Esophagus (tissue), 2 donors: ENCODE measurements at regions not wholly inside any gene's neighbourhood (a gene's known extent, or its start where the extent isn't known, plus 50 kb on each side); places are given as distances from the start of the nearest gene placed in this dataset.

Experiments used
- H3K27ac ChIP-seq, 2 donors: one replicate each; pipeline ENCODE4 v1.5.1; 2013; ENCODE audit warnings: low read depth in 2 of 2, mild to moderate bottlenecking in 2 of 2, inconsistent platforms in 1 of 2, low read length in 1 of 2, moderate library complexity in 1 of 2
- H3K27me3 ChIP-seq, 2 donors: one replicate each; pipeline ENCODE4 v1.6.1; 2013; ENCODE audit warnings: low read length in 2 of 2, control low read depth in 1 of 2, mild to moderate bottlenecking in 1 of 2; ENCODE audit not compliant: insufficient read depth in 2 of 2, control insufficient read depth in 1 of 2
- H3K36me3 ChIP-seq, 2 donors: one replicate each; pipeline ENCODE4 v1.6.1; 2013; ENCODE audit warnings: low read length in 1 of 2; ENCODE audit not compliant: control insufficient read depth in 2 of 2, insufficient read depth in 2 of 2
- H3K4me1 ChIP-seq, 2 donors: one replicate each; pipeline ENCODE4 v1.6.1; 2013; ENCODE audit warnings: low read length in 1 of 2; ENCODE audit not compliant: control insufficient read depth in 2 of 2, insufficient read depth in 2 of 2
- H3K4me3 ChIP-seq, 2 donors: one replicate each; pipeline ENCODE4 v1.5.1; 2013; ENCODE audit warnings: low read length in 2 of 2, mild to moderate bottlenecking in 2 of 2, low read depth in 1 of 2, moderate library complexity in 1 of 2
- H3K9me3 ChIP-seq, 2 donors: one replicate each; pipeline ENCODE4 v1.6.1; 2013; ENCODE audit warnings: mild to moderate bottlenecking in 2 of 2, low read depth in 1 of 2, low read length in 1 of 2, moderate library complexity in 1 of 2; ENCODE audit not compliant: control insufficient read depth in 2 of 2, insufficient read depth in 1 of 2
- WGBS, 2 donors: extraction: QIAGEN DNeasy Blood & Tissue Kit; methylation state at CpG; one replicate each; pipeline ENCODE4 v1.1.7; 2013; 5-methylcytosine and 5-hydroxymethylcytosine counted together
- donor health status: healthy with polysubstance abuse.
- donor health status: Bipolar disorder and iron deficiency.

DNA sequence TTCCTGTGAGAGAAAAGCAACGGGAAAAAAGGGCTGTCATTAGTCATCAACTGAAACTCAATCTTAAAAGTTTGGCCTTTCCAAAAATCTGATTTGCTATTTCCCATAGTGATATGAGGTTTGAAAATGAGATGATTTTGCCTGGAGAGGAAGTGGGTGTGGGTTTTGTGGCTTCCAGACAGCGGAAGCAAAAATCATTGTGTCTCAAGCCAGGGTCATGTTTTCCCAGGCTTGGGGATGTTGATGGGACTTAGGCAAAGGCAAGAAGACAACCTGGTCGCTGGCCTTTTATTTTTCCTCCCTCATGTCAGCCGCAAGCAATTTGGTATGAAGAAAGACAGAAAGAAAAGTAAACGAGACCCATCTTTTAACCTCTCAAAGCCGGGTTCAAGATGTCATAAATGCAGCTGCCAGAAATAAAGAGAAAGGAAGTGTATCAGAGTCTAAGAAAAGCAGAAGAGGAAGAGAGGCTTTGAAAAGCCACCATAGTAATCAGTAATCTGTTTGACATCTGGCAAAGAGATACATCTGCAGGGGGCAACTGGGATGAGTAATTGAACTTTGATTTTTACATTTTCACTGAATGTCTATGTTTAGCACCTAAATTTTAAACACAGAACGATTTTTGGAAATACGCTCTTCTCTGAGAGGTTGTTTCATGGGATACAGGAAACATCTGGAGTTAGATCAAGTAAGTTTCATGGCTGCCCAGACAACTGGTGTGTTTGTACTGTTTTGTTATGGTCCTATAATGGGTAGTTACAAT is 521.6 kb upstream of the SLIT2 start:
- H3K27ac ChIP-seq: no peak overlapping the region
- WGBS, 2 donors: 41 to 50% methylated on average over 8 of the region's 8 CpGs
- H3K4me3 ChIP-seq: no peak overlapping the region
- H3K9me3 ChIP-seq: no peaks in the 10 kb centered on the region
- no peaks in the 10 kb centered on the region for H3K4me1 ChIP-seq
- H3K27me3 ChIP-seq: no peaks in the 10 kb centered on the region
- no peaks in the 10 kb centered on the region for H3K36me3 ChIP-seq

DNA sequence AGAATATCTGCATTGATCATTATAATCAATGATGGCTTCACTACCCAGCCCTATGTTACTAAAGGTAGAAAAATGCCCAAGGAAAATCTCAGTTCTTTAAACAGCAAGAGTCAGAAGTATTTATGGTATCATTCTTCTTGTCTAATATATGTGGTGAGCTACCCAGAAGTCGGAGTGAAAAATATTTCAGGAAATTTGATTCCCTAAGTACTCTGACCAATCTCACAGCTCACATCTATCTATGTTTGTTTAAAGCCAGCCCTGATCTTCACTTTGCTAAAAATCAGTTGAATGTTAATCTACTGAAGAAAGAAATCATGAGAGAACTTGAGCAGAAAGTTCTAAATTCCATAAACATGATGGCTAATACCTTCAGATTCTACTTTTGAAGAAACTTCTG is 522.9 kb upstream of the SLIT2 start:
- Histone ChIP-seq H3K4me3 (no peak overlapping the region), H3K27me3 (no peaks in the 10 kb centered on the region), H3K36me3 (no peaks in the 10 kb centered on the region), H3K4me1 (no peaks in the 10 kb centered on the region), H3K27ac (no peak overlapping the region), H3K9me3 (no peaks in the 10 kb centered on the region)
- WGBS, 2 donors: 79 to 85% methylated on average over 1 of the region's 1 CpG

DNA sequence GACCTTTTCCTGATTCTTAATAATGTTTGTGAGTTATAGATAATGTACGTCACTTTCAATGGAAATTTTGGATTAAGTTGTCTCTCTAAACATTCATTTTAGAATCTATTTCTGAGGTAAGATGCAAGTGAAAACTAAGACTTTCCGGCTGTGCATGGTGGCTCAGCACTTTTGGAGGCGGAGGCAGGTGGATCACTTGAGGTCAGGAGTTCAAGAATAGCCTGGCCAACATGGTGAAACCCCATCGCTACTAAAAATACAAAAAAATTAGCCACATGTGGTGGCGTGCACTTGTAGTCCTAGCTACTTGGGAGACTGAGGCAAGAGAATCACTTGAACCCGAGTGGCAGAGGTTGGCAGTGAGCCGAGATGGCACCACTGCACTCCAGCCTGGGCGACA is 524.6 kb upstream of the SLIT2 start:
- no peaks in the 10 kb centered on the region for H3K4me1 ChIP-seq
- H3K27me3 ChIP-seq: no peaks in the 10 kb centered on the region
- no peaks in the 10 kb centered on the region for H3K36me3 ChIP-seq
- WGBS, 2 donors: 89 to 92% methylated on average over 8 of the region's 8 CpGs
- no peaks in the 10 kb centered on the region for H3K9me3 ChIP-seq
- H3K4me3 ChIP-seq: no peak overlapping the region
- no peak overlapping the region for H3K27ac ChIP-seq

DNA sequence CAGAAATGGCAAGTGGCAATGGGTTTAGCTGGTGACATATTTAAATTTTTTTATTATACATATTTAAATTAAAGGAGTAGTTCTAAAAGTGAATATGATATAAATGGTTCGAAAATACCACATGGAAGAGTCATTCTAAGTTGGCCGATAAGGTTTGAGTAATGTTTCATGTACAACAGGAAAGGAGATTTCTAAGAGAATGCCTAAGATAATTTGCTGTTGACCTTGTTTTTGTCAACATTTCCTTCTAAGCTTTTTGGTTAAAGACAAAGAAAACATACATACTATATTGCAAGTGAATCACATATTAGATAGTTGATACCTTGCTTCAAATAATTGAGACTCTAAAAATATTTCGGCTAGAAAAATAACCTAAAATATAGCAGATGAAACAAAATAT is 526.6 kb upstream of the SLIT2 start:
- Histone ChIP-seq H3K4me1 (no peaks in the 10 kb centered on the region), H3K27me3 (no peaks in the 10 kb centered on the region), H3K4me3 (no peak overlapping the region), H3K9me3 (no peaks in the 10 kb centered on the region), H3K36me3 (no peaks in the 10 kb centered on the region), H3K27ac (no peak overlapping the region)
- 88 to 89% methylated on average over 3 of the region's 3 CpGs for WGBS, 2 donors

DNA sequence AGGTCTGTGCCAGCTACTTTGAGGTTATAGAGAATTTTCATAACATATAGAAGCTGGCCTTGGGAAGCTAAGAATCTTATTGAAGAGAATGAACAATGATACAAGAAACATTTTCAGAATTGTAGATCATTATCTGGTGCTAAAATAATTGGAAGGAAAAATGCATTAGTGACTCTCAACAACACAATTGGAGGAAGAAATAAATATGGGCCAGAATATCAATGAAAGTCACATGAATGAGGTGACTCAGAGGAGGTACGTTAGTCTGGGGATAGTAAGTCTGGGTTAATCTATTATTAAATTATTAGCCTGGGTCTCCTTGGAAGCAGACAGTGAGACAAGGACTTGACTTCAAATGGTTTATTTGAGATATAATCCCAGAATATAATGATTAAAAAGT is 529.3 kb upstream of the SLIT2 start:
- Histone ChIP-seq H3K27ac (no peak overlapping the region), H3K36me3 (no peaks in the 10 kb centered on the region), H3K4me3 (no peak overlapping the region), H3K9me3 (peaks cover 0 to 2% of the 10 kb centered on the region in 2 donors), H3K4me1 (no peaks in the 10 kb centered on the region), H3K27me3 (no peaks in the 10 kb centered on the region)
- WGBS, 2 donors: 41 to 53% methylated on average over 1 of the region's 1 CpG

DNA sequence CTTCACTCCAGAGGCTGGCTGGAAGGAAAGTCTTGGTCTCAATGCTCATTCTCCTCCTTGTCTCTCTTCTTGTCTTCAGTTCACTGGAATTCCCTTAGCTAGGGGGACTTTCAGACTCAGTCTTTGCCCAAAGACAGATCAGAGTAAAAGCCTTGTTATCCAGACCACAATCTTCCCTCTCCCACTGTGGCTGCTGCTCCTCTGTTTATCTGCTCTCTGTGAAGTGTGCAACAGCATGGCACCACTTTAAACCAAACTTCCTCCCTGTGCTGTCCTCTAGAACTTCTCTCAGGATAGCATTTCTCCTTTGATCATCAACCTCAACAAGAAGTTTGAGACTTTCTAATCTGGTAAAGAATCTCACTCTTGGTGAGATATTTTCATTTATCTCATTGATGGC is 530.1 kb upstream of the SLIT2 start:
- H3K27ac ChIP-seq: no peak overlapping the region
- no peaks in the 10 kb centered on the region for H3K4me1 ChIP-seq
- no peaks in the 10 kb centered on the region for H3K27me3 ChIP-seq
- H3K36me3 ChIP-seq: no peaks in the 10 kb centered on the region
- peaks cover 0 to 2% of the 10 kb centered on the region in 2 donors for H3K9me3 ChIP-seq
- H3K4me3 ChIP-seq: no peak overlapping the region

DNA sequence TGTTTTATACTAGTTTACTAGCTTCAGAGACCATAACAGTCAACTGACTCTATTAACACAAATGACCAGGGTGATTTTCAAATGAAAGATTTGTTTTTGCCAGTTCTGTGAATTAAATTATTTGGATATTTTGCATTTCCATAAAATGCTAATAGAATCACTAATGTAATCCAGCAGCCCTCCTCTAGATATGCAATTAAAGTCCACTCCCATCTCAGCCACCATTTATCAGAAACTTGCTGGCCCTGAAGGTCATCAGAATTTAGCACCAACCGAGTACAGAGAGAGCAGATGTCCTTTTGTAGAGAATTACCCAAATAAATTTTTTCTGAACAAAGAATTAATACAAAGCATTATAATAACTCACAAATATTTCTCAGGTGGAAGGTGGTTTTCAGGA is 531.1 kb upstream of the SLIT2 start:
- no peaks in the 10 kb centered on the region for H3K36me3 ChIP-seq
- no peak overlapping the region for H3K27ac ChIP-seq
- H3K9me3 ChIP-seq: peaks cover 0 to 2% of the 10 kb centered on the region in 2 donors
- H3K4me3 ChIP-seq: no peak overlapping the region
- WGBS, 2 donors: 67 to 83% methylated on average over 1 of the region's 1 CpG
- no peaks in the 10 kb centered on the region for H3K27me3 ChIP-seq
- no peaks in the 10 kb centered on the region for H3K4me1 ChIP-seq

DNA sequence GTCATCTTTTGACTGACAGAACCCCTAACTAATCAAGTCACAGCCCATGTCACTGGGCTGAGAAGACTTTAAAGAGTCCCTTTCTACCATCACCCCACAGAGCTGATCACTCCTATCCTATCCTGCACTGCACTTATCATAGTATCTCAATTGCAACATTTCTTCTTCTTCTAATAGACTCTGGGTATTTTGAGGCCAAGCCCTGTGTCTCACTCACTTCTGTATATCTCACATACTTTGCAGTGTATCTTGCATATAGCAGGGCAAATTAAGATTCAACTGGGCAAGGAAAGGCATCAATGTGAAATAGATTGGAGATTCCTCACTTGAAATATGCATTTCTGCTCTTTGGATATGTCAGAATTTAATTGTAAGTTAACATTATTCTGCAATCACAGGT is 531.5 kb upstream of the SLIT2 start:
- H3K4me3 ChIP-seq: no peak overlapping the region
- H3K27ac ChIP-seq: no peak overlapping the region
- no peaks in the 10 kb centered on the region for H3K4me1 ChIP-seq
- H3K36me3 ChIP-seq: no peaks in the 10 kb centered on the region
- H3K27me3 ChIP-seq: no peaks in the 10 kb centered on the region
- peaks cover 0 to 2% of the 10 kb centered on the region in 2 donors for H3K9me3 ChIP-seq

DNA sequence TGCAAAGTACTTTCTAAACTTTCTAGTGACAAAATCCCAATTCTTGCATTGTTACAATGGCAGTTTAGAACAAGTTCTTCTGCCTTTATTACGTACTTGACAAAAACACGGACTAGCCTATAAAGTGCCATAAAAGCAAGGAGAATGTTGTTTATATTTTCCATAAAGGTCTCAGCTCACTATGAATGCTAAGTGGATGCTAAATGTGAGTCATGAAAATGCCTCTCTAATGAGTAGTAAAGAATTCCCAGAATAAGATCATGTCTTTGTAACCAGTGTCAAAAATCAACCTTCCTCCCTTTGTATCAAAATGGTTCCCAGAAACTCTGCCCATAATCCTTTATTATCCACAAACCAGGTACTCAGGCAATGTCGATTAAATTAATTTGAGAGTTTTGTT is 539.8 kb upstream of the SLIT2 start:
- WGBS, 2 donors: 79 to 83% methylated on average over 3 of the region's 3 CpGs
- H3K9me3 ChIP-seq: no peaks in the 10 kb centered on the region
- no peaks in the 10 kb centered on the region for H3K4me1 ChIP-seq
- H3K4me3 ChIP-seq: no peak overlapping the region
- no peak overlapping the region for H3K27ac ChIP-seq
- H3K36me3 ChIP-seq: no peaks in the 10 kb centered on the region
- H3K27me3 ChIP-seq: no peaks in the 10 kb centered on the region

DNA sequence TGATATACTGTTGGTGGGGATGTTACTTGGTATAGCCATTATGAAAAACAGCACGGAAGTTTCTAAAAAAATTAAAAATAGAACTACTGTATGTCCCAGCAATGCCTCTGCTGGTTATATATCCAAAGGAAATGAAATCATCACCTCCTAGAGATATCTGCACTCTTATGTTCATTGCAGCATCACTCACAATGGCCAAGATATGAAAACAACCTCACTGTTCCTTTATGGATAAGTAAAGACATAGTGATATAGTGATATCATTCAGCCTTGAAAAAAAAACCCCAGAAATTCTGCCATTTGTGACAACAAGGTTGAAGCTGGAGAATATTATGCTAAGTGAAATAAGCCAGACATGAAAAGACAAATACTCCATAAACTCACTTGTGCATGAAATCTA is 543.8 kb upstream of the SLIT2 start:
- no peaks in the 10 kb centered on the region for H3K36me3 ChIP-seq
- no peak overlapping the region for H3K27ac ChIP-seq
- no peak overlapping the region for H3K4me3 ChIP-seq
- WGBS, 2 donors: 85 to 89% methylated on average over 1 of the region's 1 CpG
- no peaks in the 10 kb centered on the region for H3K4me1 ChIP-seq
- H3K27me3 ChIP-seq: no peaks in the 10 kb centered on the region
- H3K9me3 ChIP-seq: no peaks in the 10 kb centered on the region
